Stomach (tissue), 8 donors: ENCODE measurements at regions not wholly inside any gene's neighbourhood (a gene's known extent, or its start where the extent isn't known, plus 50 kb on each side); places are given as distances from the start of the nearest gene placed in this dataset.
"Not testable (repeated sequence)": the region's sequence is repeated elsewhere in the genome, so short reads cannot be mapped to it uniquely, and the experiment has no call there.

Experiments
- DNase-seq, 2 donors: peaks; one replicate each; pipeline versions ENCODE4 v3.0.0 to v3.0.0-alpha.2; 2013 to 2019
- H3K27ac ChIP-seq, 5 donors: fragments of 200-600 bp in 4 of 5; sonication (generic) in 4 of 5; one replicate each; pipeline ENCODE4 v1.5.1; 2013 to 2019; ENCODE audit warnings: mild to moderate bottlenecking in 1 of 5, moderate library complexity in 1 of 5
- H3K27me3 ChIP-seq, 3 donors: fragments of 200-600 bp; sonication (generic); one replicate each; pipeline ENCODE4 v1.5.1; 2017 to 2019; ENCODE audit warnings: mixed run types in 1 of 3
- H3K36me3 ChIP-seq, 4 donors: fragments of 200-600 bp; sonication (generic); 1 replicate in 3 of 4; 2 replicates in 1 of 4; pipeline ENCODE4 v1.5.1; 2016 to 2019
- H3K4me1 ChIP-seq, 4 donors: fragments of 200-600 bp; sonication (generic); one replicate each; pipeline ENCODE4 v1.5.1; 2016 to 2019
- H3K4me3 ChIP-seq, 4 donors: fragments of 200-600 bp; sonication (generic) in 3 of 4; one replicate each; pipeline ENCODE4 v1.5.1; 2016 to 2019; ENCODE audit warnings: mild to moderate bottlenecking in 1 of 4
- H3K9me3 ChIP-seq, 4 donors: fragments of 200-600 bp; sonication (generic); one replicate each; pipeline ENCODE4 v1.5.1; 2016 to 2019
- WGBS, 5 donors: extraction: QIAGEN DNeasy Blood & Tissue Kit in 3 of 5; methylation state at CpG; one replicate each; pipeline versions ENCODE4 v1.1.5 to v1.1.7; 2013 to 2018; 5-methylcytosine and 5-hydroxymethylcytosine counted together
- intact Hi-C: fragments of 100-400 bp; cut with DNase I; formaldehyde crosslinking; loops from one replicate; pipeline ENCODE4 v1.15.1; 2023; ENCODE audit warnings: low total_unique reads
- donor health status: healthy with polysubstance abuse.
- donor health status: Bipolar disorder and iron deficiency.
- donor health status: healthy.

DNA sequence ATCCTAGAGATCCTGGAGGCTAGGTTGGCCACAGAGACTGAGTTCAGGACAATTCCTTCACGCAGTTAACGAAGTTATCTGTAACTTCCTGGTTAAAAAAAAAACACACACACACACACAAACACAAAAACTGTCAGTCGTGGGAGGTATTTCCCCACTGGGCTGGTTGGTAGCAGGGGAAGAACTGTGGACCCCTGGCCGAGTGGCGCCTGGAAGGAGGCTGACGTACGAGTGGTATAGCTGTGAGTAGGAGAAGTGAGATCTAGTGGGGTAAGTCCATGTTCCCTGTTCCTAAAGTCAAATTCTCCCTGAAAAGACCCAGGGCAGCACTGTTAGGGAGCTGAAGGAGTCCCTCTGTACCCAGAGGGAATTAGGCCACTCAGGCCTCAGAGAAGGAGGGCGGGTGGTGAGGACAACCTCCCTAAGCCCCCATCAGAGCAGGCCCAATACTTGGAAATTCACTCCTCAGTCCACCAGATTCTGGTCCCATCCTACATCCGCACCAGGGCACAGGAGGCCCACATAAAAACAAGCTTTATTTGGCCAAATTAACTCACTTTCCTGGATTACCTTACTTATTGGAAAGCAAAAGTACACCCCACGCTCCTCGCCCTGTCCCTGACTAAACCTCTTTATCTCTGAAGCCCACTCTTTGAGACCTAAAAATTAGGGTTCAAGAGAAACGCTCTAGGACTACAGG lies 108.3 kb upstream of the FOXD4L5 start:
- H3K4me1 ChIP-seq, DNase-seq, intact Hi-C loops, H3K27me3 ChIP-seq, H3K4me3 ChIP-seq, H3K27ac ChIP-seq, H3K36me3 ChIP-seq: not testable (repeated sequence)
- H3K9me3 ChIP-seq: peaks cover 0 to 43% (median 10%) of the 10 kb centered on the region in 4 donors
- WGBS, 5 donors: 74 to 81% (median 76%) methylated on average over 11 to 12 of the region's 12 CpGs

- H3K4me3 ChIP-seq, H3K27ac ChIP-seq, H3K4me1 ChIP-seq, intact Hi-C loops, DNase-seq, H3K27me3 ChIP-seq, H3K36me3 ChIP-seq: not testable (repeated sequence)
- H3K9me3 ChIP-seq: peaks cover 0 to 39% (median 9%) of the 10 kb centered on the region in 4 donors
- WGBS, 5 donors: 57 to 70% (median 65%) methylated on average over 5 to 6 of the region's 6 CpGs
These were observed 107.6 kb upstream of the FOXD4L5 start for GRCh38 chr9:65392611-65393010.

DNA sequence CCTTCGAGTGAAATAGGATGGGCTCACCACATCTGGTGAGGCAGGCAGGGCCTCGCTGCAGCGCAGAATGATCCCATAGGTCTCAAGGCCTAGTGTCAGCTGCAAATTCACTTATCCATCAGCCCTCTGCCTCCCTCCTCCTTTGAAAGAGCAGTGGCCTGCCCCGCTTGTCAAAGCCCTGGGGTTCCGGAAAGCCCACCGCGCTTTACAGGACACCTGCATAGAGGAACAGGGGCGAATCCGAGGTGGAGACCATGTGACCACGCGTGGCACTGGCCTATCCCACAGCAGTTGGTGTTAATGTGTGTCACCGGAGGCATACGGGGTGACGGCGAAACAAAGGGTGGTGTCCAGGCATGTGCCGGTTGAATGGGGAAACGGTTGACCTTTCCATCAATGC lies 104.7 kb upstream of the FOXD4L5 start:
- H3K36me3 ChIP-seq, DNase-seq, H3K27ac ChIP-seq, H3K4me3 ChIP-seq, H3K27me3 ChIP-seq, H3K4me1 ChIP-seq, intact Hi-C loops: not testable (repeated sequence)
- H3K9me3 ChIP-seq: peaks cover 0 to 58% (median 24%) of the 10 kb centered on the region in 4 donors
- WGBS, 5 donors: 68 to 93% (median 84%) methylated on average over 14 to 17 of the region's 17 CpGs

- WGBS, 5 donors: 87 to 96% (median 91%) methylated on average over 11 to 28 of the region's 28 CpGs
These were observed 104.2 kb upstream of the FOXD4L5 start for GRCh38 chr9:65389216-65389615.

DNA sequence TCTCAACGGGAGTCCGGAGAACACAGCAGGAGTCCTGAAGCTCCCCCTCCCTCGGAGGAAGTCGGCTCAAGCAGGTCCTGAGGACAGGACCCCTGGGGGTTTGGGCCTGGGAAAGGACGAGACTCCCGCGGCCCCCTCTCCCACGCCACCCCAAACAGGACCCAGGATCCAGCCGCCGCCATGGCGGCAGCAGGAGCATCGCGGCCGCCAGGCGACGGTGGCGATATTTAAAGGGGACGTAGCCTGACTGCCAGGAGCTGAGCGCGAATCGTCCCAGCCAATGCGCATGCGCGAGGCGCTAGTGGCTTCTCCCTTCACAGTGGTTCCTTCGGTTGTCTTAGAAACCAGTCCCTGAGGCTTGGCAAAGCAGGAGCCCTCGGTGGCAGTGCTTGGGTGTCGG lies 101.7 kb upstream of the FOXD4L5 start:
- H3K36me3 ChIP-seq, H3K4me1 ChIP-seq, intact Hi-C loops, H3K27me3 ChIP-seq: not testable (repeated sequence)
- peaks cover 0 to 64% (median 36%) of the 10 kb centered on the region in 4 donors for H3K9me3 ChIP-seq
- DNase-seq: peak; percentile 79 to 94
- 50 to 60% (median 58%) methylated on average over 8 to 28 of the region's 28 CpGs for WGBS, 5 donors
- peak overlapping the region in 2 of 5 donors; percentile 54 to 73 for H3K27ac ChIP-seq
- H3K4me3 ChIP-seq: peak overlapping the region; percentile 29 to 44 (median 35)

More at GRCh38 chr9:65389216-65389615, 104.2 kb upstream of the FOXD4L5 start:
- H3K9me3 ChIP-seq: peaks cover 0 to 63% (median 27%) of the 10 kb centered on the region in 4 donors
- H3K27ac ChIP-seq, H3K4me3 ChIP-seq, intact Hi-C loops, H3K36me3 ChIP-seq, H3K27me3 ChIP-seq, DNase-seq, H3K4me1 ChIP-seq: not testable (repeated sequence)

- H3K4me1 ChIP-seq, H3K4me3 ChIP-seq, intact Hi-C loops, H3K27me3 ChIP-seq, H3K36me3 ChIP-seq, H3K27ac ChIP-seq: not testable (repeated sequence)
- peak in 1 of 2 donors; percentile 9 for DNase-seq
- H3K9me3 ChIP-seq: peaks cover 0 to 61% (median 36%) of the 10 kb centered on the region in 4 donors
- 66 to 75% (median 70%) methylated on average over 18 of the region's 18 CpGs for WGBS, 5 donors
These were observed 101.2 kb upstream of the FOXD4L5 start for GRCh38 chr9:65386191-65386590.

DNA sequence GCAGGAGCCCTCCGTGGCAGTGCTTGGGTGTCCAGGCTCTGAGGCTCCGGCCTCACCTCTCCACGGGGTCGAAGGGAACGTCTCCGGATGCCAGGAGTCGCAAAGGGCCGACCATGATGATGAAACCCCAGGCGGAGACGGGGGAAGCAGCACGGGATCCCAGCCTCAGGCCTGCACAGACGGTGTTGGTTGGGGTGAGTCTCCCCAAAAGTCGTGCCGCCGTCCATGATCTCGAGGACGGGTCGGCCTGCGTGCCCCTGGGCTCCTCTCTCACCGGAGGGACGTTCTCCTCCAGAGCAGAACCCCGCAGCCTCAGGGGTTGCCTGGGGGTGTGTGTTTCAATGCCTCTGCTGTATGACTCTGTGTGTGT lies 100.6 kb upstream of the FOXD4L5 start:
- 66 to 88% (median 70%) methylated on average over 10 to 22 of the region's 22 CpGs for WGBS, 5 donors
- H3K27me3 ChIP-seq, H3K27ac ChIP-seq, DNase-seq, intact Hi-C loops, H3K4me3 ChIP-seq, H3K36me3 ChIP-seq, H3K4me1 ChIP-seq: not testable (repeated sequence)
- H3K9me3 ChIP-seq: peaks cover 0 to 57% (median 36%) of the 10 kb centered on the region in 4 donors

GRCh38 chr9:65384759-65385654 lies 100.0 kb upstream of the FOXD4L5 start:
- H3K27ac ChIP-seq, intact Hi-C loops, H3K4me1 ChIP-seq, H3K4me3 ChIP-seq, H3K36me3 ChIP-seq, DNase-seq, H3K27me3 ChIP-seq: not testable (repeated sequence)
- peaks cover 0 to 53% (median 36%) of the 10 kb centered on the region in 4 donors for H3K9me3 ChIP-seq
- WGBS, 5 donors: 67 to 79% (median 68%) methylated on average over 37 to 61 of the region's 61 CpGs

GRCh38 chr9:65384066-65384465 lies 99.1 kb upstream of the FOXD4L5 start:
- H3K4me1 ChIP-seq, H3K27ac ChIP-seq, intact Hi-C loops, H3K27me3 ChIP-seq, H3K36me3 ChIP-seq, DNase-seq: not testable (repeated sequence)
- 63 to 86% (median 64%) methylated on average over 10 to 11 of the region's 11 CpGs for WGBS, 5 donors
- Histone ChIP-seq H3K4me3 (peak overlapping the region in 1 of 4 donors; percentile 23), H3K9me3 (peaks cover 0 to 48% (median 31%) of the 10 kb centered on the region in 4 donors)

GRCh38 chr9:65383646-65384045 lies 98.6 kb upstream of the FOXD4L5 start:
- DNase-seq, intact Hi-C loops, H3K4me1 ChIP-seq, H3K36me3 ChIP-seq, H3K27ac ChIP-seq, H3K27me3 ChIP-seq: not testable (repeated sequence)
- Histone ChIP-seq H3K9me3 (peaks cover 0 to 44% (median 29%) of the 10 kb centered on the region in 4 donors), H3K4me3 (peak overlapping the region in 1 of 4 donors; percentile 23)
- WGBS, 5 donors: 82 to 90% (median 88%) methylated on average over 20 of the region's 20 CpGs

DNA sequence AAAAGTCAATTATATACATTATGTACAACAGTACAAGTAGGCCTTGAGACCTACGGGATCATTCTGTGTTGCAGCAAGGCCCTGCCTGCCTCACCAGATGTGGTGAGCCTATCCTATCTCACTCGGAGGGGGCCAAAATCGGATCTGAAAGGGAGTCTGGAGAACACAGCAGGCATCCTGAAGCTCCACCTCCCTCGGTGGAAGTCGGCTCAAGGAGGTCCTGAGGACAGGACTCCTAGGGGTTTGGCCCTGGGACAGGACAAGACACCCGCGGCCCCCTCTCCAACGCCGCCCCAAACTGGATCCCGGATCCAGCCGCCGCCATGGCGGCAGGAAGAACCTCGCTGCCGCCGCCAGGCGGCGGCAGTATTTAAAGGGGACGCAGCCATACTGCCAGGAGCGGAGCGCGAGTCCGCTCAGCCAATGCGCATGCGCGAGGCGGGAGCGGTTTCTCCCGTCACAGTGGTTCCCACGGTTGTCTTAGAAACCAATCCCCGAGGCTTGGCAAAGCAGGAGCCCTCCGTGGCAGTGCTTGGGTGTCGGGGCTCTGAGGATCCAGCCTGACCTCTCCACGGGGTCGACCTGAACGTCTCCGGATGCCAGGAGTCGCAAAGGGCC lies 97.8 kb upstream of the FOXD4L5 start:
- H3K27me3 ChIP-seq, intact Hi-C loops, H3K4me1 ChIP-seq, H3K27ac ChIP-seq, H3K4me3 ChIP-seq, H3K36me3 ChIP-seq, DNase-seq: not testable (repeated sequence)
- WGBS, 5 donors: 49 to 64% (median 59%) methylated on average over 6 to 38 of the region's 38 CpGs
- H3K9me3 ChIP-seq: peaks cover 0 to 40% (median 28%) of the 10 kb centered on the region in 4 donors
